ENCODE measurements at regions not wholly inside any gene's neighbourhood (a gene's known extent, or its start where the extent isn't known, plus 50 kb on each side); places are given as distances from the start of the nearest gene placed in this dataset.
"Not testable (repeated sequence)": the region's sequence is repeated elsewhere in the genome, so short reads cannot be mapped to it uniquely, and the experiment has no call there.

DNA sequence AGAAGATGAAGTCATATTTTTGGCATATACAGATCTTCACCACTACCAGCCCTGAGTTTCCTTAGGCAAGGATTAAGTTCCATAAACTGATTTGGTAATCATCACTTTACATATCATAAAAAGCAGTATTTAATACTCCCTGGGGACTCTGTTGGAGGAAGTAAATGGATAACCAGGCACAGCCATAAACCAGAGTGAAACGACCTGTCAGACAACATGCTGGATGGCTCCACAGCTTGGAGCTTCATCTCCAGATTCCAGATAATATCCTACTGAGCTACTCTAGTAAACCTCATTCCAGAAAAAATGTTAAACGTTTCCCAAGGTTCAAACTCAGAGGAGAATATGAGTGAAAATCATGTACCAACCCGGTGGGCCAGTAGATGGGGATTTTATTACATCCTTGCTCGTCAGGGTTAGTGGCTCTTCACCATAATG, 109.2 kb downstream of the BASP1 start:
- DNase-seq: no peak

DNA sequence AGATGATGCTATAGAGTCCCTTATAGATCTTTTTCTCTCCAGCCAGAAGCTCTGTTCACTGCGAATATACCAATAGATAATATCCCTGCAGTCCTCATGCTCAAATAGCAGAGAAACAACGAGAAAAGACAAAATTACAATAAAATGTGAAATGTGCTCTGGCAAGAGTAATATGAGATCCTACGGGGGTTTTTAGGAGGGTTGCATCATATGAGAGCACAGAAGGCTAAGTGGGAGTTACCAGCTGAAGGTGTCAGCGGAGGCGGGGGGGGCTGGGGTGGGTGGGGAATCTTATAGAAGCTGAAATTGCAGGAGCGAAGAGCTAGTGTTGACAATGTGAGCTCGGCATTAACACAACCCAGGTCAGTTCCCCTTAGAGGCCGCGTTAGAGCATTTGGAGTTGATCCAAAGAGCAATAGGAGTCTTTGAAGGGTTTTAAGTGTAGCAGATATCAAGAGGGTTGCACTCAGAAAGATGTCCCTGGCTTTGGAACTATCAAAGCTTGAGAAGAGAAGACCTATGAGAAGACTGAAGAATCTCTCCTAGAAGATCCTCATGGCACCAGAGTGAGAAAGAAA, 109.7 kb downstream of the BASP1 start:
- DNase-seq: no peak

DNA sequence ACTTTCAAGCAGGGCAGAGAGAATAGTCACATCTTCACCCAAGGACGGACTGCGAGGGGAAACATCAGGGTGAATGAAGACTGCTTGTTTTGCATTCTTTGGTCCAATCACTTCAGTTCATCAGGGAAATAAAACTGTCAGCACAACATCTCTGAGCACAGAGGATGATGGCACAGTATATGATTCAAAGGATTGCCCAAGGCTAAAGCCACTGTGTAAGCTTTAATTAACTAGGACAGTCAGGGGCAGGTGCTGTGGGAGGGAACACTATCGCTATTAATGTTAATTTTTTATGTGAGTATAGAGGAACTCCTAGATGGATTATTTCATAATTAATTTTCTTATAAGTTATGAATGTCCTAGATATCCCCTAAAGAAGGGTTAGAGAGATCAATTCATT, 112.1 kb downstream of the BASP1 start:
- DNase-seq: no peak

DNA sequence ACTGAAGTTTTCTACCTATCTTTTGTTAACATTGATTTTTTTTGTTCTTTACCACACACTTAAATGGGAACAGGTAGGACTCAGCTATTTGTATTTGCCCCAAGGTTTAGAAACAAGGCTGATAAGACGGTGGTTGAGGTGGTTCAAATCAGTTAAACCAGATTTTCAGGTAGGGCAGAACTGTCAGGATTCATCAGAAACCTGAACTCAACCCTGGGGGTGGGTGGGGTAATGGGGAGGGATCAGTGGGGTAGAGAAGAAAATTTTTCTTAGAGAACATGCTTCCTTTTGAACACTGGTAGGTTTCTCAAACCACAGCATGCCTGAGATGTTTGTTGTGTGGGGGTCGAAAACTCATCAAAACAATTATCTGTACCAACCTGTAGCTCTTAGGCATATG, 113.0 kb downstream of the BASP1 start:
- no peak for DNase-seq

- no peak for DNase-seq
These were observed 114.2 kb downstream of the BASP1 start for GRCh38 chr5:17331651-17332050.

GRCh38 chr5:17333755-17334154, 116.3 kb downstream of the BASP1 start:
- no peak for DNase-seq

DNA sequence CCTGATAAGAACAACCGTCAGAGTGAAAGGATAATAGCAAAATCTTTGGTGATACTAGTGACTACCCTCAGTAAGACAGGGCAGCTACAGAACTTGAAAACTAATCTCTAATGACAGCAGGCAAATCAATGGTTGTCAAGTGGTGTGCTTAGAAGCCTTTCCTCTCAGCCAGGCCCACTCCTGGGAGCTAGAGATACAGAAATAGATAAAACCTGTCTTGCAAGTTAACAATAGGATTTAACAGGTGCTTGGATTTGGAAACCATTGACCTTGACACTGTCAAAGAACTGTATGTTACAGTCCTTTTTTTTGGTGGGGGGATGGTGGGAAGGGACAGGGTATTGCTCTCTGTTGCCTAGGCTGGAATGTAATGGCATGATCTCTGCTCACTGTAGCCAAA, 118.6 kb downstream of the BASP1 start:
- no peak for DNase-seq

- not testable (repeated sequence) for DNase-seq
These were observed 119.3 kb downstream of the BASP1 start for GRCh38 chr5:17336723-17337122.

- no peak for DNase-seq
These were observed 122.4 kb downstream of the BASP1 start for GRCh38 chr5:17339841-17340240.

DNA sequence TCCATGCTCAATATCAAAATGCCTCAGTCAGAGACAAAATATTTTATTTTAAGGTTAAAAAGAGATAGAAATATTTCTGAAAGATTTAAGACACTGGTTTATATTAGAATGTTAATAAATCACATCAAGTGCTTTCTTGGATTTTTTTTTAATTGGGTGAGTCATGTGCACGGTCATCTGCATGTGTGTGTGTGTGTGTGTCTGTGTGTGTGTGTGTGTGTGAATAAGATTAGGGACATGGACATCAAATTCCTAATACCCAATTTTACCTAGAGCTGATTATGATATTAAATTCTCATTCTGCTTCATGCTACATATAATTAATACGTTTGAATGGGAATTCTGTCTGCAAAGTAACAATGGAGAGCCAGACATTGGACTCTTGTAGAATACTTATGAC, 122.9 kb downstream of the BASP1 start:
- no peak for DNase-seq

GRCh38 chr5:17340819-17341218, 123.4 kb downstream of the BASP1 start:
- no peak for DNase-seq

GRCh38 chr5:17343675-17344074, 126.2 kb downstream of the BASP1 start:
- DNase-seq: peak; percentile 69

DNA sequence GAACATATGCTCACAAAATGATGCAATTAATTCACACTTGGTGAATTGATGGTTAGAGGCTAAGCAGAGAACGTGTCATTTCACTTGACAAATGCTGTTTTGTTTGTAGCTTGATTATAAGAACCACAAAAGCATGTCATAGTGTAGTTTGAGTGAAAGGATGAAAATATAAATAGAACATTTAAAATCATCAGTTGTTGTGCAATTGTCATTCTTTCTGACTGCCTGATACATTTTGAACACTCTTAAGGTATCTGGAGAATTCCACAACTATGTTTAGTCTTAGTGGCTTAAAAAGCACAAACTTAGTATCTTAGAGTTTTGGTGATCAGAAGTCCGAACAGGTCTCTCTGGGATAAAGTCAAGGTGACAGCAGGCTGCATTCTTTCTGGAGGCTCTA, 129.4 kb downstream of the BASP1 start:
- DNase-seq: peak; percentile 15

- DNase-seq: no peak
These were observed 134.8 kb downstream of the BASP1 start for GRCh38 chr5:17352223-17352622.

DNA sequence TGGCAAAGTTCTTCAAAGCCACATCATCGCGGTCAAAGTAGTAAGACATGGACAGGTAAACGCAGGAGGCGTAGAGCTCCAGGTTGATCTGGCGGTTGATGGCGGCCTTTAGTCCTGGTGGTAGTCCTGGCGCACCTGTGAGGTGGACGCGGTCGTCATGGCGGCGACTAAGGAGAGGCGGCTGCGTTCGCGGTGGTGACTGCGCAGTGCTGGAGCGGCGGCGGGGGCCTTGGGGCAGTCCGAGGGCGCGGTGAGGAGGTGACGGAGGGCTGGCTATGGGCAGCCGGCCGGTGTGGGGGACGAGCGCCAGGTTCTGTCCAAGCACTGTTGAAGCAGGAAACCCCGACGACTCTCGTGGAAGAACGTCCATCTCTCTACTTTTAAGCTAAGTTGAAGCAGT, 136.8 kb downstream of the BASP1 start:
- no peak for DNase-seq

GRCh38 chr5:17355586-17356346, 138.3 kb downstream of the BASP1 start:
- peak; percentile 45 for DNase-seq

GRCh38 chr5:17356551-17356950, 139.1 kb downstream of the BASP1 start:
- DNase-seq: peak; percentile 86

DNA sequence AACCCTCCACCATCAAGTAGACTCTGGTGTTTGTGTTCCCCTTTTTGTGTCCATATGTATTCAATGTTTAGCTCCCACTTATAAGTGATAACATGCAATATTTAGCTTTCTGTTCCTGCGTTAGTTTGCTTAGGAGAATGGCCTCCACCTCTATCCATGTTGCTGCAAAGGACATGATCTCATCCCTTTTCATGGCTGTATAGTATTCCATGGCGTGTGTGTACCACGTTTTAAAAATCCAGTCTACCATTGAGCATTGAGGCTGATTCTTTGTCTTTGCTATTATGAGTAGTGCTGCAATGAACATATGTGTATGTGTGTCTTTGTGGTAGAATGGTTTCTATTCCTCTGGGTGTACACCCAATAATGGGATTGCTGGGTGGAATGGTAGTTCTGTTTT, 140.1 kb downstream of the BASP1 start:
- DNase-seq: no peak

- no peak for DNase-seq
These were observed 140.0 kb upstream of the TAF11L2 start for GRCh38 chr5:17358031-17358430.

DNA sequence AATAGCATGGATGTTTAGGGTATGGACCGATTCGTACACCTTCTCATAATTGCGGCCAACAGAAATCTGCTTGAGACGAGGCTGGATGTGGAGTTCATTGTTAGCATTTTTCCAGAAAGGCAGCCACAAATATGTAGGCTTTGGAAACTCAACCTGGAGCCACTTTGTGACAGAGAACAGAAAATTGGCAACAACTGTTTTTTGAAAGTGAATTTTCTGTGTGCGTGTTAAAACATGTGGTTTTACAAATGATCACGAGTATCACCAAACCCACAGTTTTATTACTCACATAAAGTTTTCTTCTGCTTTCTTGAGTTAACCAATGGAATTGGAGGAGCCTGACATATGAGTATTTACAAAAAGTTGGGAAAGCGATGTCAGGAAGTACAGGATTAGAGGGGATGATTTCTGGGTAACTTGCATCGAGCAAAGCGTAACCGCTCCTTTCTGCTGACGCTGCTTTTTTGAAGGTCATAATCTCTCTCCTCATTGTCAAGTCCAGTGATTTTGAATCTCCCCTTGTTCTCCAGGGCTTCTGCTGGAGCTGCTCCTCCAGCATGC, 138.5 kb upstream of the TAF11L2 start:
- peak; percentile 98 for DNase-seq

- DNase-seq: no peak
These were observed 137.2 kb upstream of the TAF11L2 start for GRCh38 chr5:17360879-17361278.

DNA sequence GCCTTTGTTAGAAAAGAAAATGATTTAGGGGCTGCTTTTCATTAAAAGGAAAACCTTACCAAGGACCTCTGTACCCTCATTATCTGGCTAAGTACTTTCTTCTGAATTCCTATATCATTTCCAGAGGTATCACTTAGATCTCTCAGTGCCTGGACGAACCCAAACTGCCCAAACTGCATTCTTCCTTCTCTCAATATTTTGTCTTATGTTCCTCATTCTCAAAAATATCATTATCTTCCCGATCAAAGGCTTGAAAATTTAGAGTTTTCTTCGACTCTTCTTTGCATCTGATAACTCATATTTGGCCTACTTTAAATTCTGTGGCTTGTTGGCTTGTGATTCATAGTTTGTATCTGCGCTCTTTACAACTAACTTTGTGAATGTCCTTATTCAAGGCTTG, 136.7 kb upstream of the TAF11L2 start:
- DNase-seq: no peak

DNA sequence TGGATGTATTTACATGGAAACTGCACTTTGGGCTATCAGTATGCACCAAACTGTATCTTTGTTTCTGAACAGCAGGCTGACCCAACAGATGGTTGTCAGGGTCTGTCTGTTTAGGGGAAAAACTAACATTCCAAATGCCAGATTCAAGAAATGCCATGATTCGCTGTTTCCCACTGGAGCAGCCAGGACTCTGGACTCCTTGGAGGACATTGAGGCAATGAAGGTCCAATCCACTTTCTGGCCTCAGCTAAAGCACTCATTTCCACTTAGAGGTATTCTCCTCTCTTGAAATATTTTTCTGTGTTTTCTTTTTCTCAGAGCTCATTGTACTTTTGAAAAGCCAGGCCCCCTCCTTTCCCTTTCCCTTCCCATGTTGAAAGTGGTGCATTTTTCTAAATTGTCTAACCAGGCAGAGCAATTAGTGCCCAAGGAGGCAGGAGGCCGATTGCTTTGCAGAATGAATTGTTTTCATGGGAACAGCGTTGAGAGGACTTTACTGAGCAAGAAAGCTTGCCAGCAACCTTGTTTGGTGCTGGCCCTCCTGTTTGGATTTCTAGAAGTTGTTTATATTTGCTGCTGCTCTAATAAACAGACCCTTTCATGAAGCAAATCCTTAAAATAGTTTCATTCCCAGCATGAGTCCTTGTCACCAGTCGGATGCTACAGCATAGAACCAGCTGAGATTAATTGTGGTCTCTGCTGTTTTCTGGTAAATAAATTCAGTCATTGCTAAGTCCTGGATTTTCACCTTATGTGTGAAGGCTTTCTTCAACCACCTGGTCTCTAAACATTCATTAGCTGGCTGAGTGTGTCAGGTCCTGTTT, 132.8 kb upstream of the TAF11L2 start:
- no peak for DNase-seq

DNA sequence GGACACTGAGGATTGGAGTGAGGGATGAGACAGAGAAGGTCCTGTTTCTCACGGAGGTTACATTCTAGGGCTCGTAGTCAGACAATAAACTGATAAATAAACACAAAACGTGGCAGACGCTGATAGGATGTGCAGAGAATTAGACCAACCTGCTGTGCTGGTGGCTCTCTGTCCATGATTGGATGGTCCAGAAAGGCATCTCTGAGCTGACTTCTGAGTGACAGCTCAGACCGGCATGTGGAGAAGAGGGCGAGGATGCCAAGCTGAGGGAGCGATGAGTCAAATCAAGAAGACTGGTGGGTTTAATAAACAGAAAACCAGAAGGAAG, 132.3 kb upstream of the TAF11L2 start:
- DNase-seq: no peak
